ENCODE measurements at regions not wholly inside any gene's neighbourhood (a gene's known extent, or its start where the extent isn't known, plus 50 kb on each side); places are given as distances from the start of the nearest gene placed in this dataset.

GRCh38 chr6:81331526-81331925 is 421.0 kb downstream of the TENT5A start:
- no peaks in the 10 kb centered on the region for H3K36me3 Mint-ChIP-seq (ENCODE audit: insufficient read depth, unreplicated experiment)
- no peaks in the 10 kb centered on the region for H3K27me3 Mint-ChIP-seq (ENCODE audit: unreplicated experiment)
- no peaks in the 10 kb centered on the region for H3K4me1 Mint-ChIP-seq (ENCODE audit: low read depth, unreplicated experiment)
- no TSS peak for BruUV-seq (replicated peaks)
- intact Hi-C loops (cut with micrococcal nuclease; ENCODE audit: unreplicated experiment): no loop called here
- H3K4me3 Mint-ChIP-seq (ENCODE audit: low read depth, unreplicated experiment): no peak overlapping the region
- H3K9me3 Mint-ChIP-seq (ENCODE audit: low read depth, unreplicated experiment): no peaks in the 10 kb centered on the region
- no peak overlapping the region for H3K27ac Mint-ChIP-seq (ENCODE audit: unreplicated experiment)
- CTCF ChIA-PET: no interaction called here
- no peak for TF ChIP-seq CTCF (IDR thresholded peaks at IDR 0.05; ENCODE audit: unreplicated experiment)
- no peak for DNase-seq

- H3K4me3 Mint-ChIP-seq (ENCODE audit: low read depth, unreplicated experiment): no peak overlapping the region
- no peaks in the 10 kb centered on the region for H3K27me3 Mint-ChIP-seq (ENCODE audit: unreplicated experiment)
- H3K4me1 Mint-ChIP-seq (ENCODE audit: low read depth, unreplicated experiment): no peaks in the 10 kb centered on the region
- H3K9me3 Mint-ChIP-seq (ENCODE audit: low read depth, unreplicated experiment): no peaks in the 10 kb centered on the region
- no peak overlapping the region for H3K27ac Mint-ChIP-seq (ENCODE audit: unreplicated experiment)
- CTCF ChIA-PET: no interaction called here
- BruUV-seq (replicated peaks): no TSS peak
- DNase-seq: no peak
- H3K36me3 Mint-ChIP-seq (ENCODE audit: insufficient read depth, unreplicated experiment): no peaks in the 10 kb centered on the region
- intact Hi-C loops (cut with micrococcal nuclease; ENCODE audit: unreplicated experiment): no loop called here
- TF ChIP-seq CTCF (IDR thresholded peaks at IDR 0.05; ENCODE audit: unreplicated experiment): no peak
Observed at GRCh38 chr6:81328700-81329099, 423.8 kb downstream of the TENT5A start.

GRCh38 chr6:81326881-81327561 is 425.5 kb downstream of the TENT5A start:
- no peak for DNase-seq
- BruUV-seq (replicated peaks): no TSS peak
- Mint-ChIP-seq H3K9me3 (ENCODE audit: low read depth, unreplicated experiment) (no peaks in the 10 kb centered on the region), H3K4me1 (ENCODE audit: low read depth, unreplicated experiment) (no peaks in the 10 kb centered on the region), H3K27ac (ENCODE audit: unreplicated experiment) (no peak overlapping the region), H3K4me3 (ENCODE audit: low read depth, unreplicated experiment) (no peak overlapping the region), H3K36me3 (ENCODE audit: insufficient read depth, unreplicated experiment) (no peaks in the 10 kb centered on the region), H3K27me3 (ENCODE audit: unreplicated experiment) (no peaks in the 10 kb centered on the region)
- CTCF ChIA-PET: no interaction called here
- intact Hi-C loops (cut with micrococcal nuclease; ENCODE audit: unreplicated experiment): no loop called here
- TF ChIP-seq CTCF (IDR thresholded peaks at IDR 0.05; ENCODE audit: unreplicated experiment): no peak

- no peak for DNase-seq
- no peaks in the 10 kb centered on the region for H3K4me1 Mint-ChIP-seq (ENCODE audit: low read depth, unreplicated experiment)
- H3K27me3 Mint-ChIP-seq (ENCODE audit: unreplicated experiment): no peaks in the 10 kb centered on the region
- intact Hi-C loops (cut with micrococcal nuclease; ENCODE audit: unreplicated experiment): no loop called here
- CTCF ChIA-PET: no interaction called here
- BruUV-seq (replicated peaks): no TSS peak
- H3K27ac Mint-ChIP-seq (ENCODE audit: unreplicated experiment): no peak overlapping the region
- H3K36me3 Mint-ChIP-seq (ENCODE audit: insufficient read depth, unreplicated experiment): no peaks in the 10 kb centered on the region
- no peak overlapping the region for H3K4me3 Mint-ChIP-seq (ENCODE audit: low read depth, unreplicated experiment)
- H3K9me3 Mint-ChIP-seq (ENCODE audit: low read depth, unreplicated experiment): peaks cover 6% of the 10 kb centered on the region
- TF ChIP-seq CTCF (IDR thresholded peaks at IDR 0.05; ENCODE audit: unreplicated experiment): no peak
Observed at GRCh38 chr6:81309811-81310210, 442.7 kb downstream of the TENT5A start.

All from Calu3 (cell line).